ENCODE measurements at regions not wholly inside any gene's neighbourhood (a gene's known extent, or its start where the extent isn't known, plus 50 kb on each side); places are given as distances from the start of the nearest gene placed in this dataset.
"Not testable (repeated sequence)": the region's sequence is repeated elsewhere in the genome, so short reads cannot be mapped to it uniquely, and the experiment has no call there.

DNA sequence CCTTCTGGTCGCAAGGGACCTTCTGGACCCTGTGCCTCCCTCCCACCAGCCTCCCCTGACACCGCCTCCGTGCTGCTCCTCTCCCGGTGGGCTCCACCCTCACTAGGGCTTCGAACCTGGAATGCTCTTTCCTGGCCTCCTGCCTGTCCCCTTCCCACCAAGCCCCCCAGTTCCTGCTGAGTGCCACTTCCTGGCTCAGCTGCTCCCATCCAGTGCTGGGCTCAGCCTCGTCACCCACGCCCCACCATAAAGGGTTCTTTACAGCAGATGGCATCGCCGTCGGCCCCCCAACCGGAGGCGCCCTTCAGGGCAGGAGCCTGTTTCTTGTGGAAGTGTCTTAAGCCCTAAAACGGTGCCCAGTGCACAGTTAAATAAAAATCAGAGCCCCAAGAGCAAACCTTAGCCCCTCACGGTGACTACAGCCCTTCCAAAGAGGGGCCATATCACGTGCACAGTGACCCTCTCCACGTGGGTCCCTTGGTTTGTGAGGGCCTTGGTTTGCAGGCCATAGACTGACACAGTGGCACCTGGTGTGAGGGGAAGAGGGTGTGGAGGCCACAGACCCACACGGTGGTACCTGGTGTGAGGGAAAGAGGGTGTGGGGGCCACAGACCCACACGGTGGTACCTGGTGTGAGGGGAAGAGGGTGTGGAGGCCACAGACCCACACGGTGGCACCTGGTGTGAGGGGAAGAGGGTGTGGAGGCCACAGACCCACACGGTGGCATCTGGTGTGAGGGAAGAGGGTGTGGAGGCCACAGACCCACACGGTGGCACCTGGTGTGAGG lies 111.4 kb downstream of the METRNL start:
- TF ChIP-seq, protein P1, sequence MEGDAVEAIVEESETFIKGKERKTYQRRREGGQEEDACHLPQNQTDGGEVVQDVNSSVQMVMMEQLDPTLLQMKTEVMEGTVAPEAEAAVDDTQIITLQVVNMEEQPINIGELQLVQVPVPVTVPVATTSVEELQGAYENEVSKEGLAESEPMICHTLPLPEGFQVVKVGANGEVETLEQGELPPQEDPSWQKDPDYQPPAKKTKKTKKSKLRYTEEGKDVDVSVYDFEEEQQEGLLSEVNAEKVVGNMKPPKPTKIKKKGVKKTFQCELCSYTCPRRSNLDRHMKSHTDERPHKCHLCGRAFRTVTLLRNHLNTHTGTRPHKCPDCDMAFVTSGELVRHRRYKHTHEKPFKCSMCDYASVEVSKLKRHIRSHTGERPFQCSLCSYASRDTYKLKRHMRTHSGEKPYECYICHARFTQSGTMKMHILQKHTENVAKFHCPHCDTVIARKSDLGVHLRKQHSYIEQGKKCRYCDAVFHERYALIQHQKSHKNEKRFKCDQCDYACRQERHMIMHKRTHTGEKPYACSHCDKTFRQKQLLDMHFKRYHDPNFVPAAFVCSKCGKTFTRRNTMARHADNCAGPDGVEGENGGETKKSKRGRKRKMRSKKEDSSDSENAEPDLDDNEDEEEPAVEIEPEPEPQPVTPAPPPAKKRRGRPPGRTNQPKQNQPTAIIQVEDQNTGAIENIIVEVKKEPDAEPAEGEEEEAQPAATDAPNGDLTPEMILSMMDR (conservative IDR thresholded peaks at IDR 0.05; ENCODE audit: low read depth, low read length): no peak
- Histone ChIP-seq H3K4me2 (no peak overlapping the region), H4K20me1 (ENCODE audit: insufficient read depth) (no peaks in the 10 kb centered on the region), H3K79me2 (ENCODE audit: insufficient read depth, low read depth) (no peaks in the 10 kb centered on the region), H3K27ac (no peak overlapping the region), H3K36me3 (ENCODE audit: insufficient read depth) (no peaks in the 10 kb centered on the region), H3K4me3 (IDR thresholded peaks at IDR 0.05; ENCODE audit: insufficient read depth, low read depth, low read length) (no peak overlapping the region), H3K4me1 (ENCODE audit: low read depth, poor library complexity, severe bottlenecking) (no peaks in the 10 kb centered on the region), H3K9ac (no peak overlapping the region), H2AFZ (ENCODE audit: low read depth) (no peak overlapping the region), H3K27me3 (ENCODE audit: insufficient read depth, low read depth) (peaks cover 59% of the 10 kb centered on the region)

DNA sequence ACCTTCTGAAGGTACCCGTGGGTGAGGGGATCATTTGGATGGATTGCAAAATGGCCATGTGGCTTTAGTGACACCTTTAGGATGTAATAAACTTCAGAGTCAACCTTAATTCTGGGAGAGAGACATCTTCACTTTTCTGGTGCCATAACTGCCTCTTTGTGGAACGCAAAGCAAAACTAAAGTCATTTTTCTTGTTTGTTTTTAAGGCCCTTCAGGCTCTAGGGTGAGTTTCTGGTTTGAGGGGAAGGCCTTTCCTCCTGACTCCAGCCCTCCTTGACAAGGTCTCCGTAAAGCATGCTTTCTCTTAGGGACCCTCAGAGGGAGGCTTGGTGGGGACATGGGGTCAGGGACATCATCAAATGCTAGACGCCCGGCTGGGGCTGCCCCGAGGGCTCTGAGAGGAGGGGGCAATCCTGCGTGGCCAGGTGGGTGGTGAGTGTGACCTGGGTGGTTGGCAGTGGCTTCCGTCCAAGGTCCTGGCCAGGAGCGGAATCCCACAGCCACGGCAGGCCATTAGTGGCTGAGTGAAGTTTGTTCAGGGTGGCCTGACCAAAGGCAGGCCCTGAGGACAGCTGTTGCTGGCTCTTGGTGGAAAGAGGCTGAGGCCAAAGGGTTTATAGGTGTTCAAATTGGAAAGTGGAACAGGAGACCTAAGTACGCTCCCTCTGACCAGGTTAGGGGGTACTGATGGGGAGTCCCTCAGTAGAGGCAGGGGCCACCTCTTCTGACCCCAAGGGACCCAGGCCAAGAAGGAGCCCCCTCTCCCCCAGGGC lies 112.2 kb downstream of the METRNL start:
- Histone ChIP-seq H3K4me1 (ENCODE audit: low read depth, poor library complexity, severe bottlenecking) (no peaks in the 10 kb centered on the region), H3K4me2 (no peak overlapping the region), H2AFZ (ENCODE audit: low read depth) (no peak overlapping the region), H3K27me3 (ENCODE audit: insufficient read depth, low read depth) (peaks cover 67% of the 10 kb centered on the region), H3K27ac (no peak overlapping the region), H3K79me2 (ENCODE audit: insufficient read depth, low read depth) (no peaks in the 10 kb centered on the region), H3K36me3 (ENCODE audit: insufficient read depth) (no peaks in the 10 kb centered on the region), H4K20me1 (ENCODE audit: insufficient read depth) (no peaks in the 10 kb centered on the region), H3K9ac (no peak overlapping the region), H3K4me3 (IDR thresholded peaks at IDR 0.05; ENCODE audit: insufficient read depth, low read depth, low read length) (no peak overlapping the region)
- TF ChIP-seq, protein P1 (conservative IDR thresholded peaks at IDR 0.05; ENCODE audit: low read depth, low read length): no peak

DNA sequence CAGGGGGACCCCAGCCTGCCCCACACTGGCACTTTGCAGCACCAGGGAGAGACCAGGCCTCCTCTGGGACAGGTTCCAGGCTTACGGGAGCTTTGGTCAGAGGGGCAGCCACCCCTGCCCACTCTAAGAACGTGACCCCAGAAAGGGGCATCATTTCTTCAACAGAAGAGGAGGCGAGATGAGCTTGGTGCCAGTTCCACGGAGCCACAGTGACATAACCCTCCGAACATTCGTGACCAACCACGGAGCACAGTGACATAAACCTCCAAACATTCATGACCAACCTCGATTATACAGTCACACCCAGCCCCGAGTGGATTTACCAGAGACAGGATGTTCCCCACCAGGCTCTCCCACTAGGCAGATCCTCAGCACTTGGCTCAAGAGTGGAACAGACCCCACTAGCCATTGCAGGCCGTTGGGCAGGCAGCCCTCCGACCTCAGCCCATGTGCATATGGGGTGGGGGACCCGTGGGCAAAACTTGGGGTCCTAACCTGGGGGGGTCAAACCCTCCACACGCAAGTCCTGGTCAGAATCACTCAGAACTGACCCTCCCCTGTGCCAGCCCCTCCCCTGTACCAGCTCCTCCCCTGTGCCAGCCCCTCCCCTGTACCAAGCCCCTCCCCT lies 112.9 kb downstream of the METRNL start:
- no peaks in the 10 kb centered on the region for H3K4me1 ChIP-seq (ENCODE audit: low read depth, poor library complexity, severe bottlenecking)
- H3K36me3 ChIP-seq (ENCODE audit: insufficient read depth): no peaks in the 10 kb centered on the region
- no peaks in the 10 kb centered on the region for H4K20me1 ChIP-seq (ENCODE audit: insufficient read depth)
- no peak overlapping the region for H2AFZ ChIP-seq (ENCODE audit: low read depth)
- TF ChIP-seq, protein P1 (conservative IDR thresholded peaks at IDR 0.05; ENCODE audit: low read depth, low read length): no peak
- no peak overlapping the region for H3K27ac ChIP-seq
- H3K27me3 ChIP-seq (ENCODE audit: insufficient read depth, low read depth): peaks cover 73% of the 10 kb centered on the region
- no peak overlapping the region for H3K9ac ChIP-seq
- H3K4me2 ChIP-seq: no peak overlapping the region
- no peak overlapping the region for H3K4me3 ChIP-seq (IDR thresholded peaks at IDR 0.05; ENCODE audit: insufficient read depth, low read depth, low read length)
- no peaks in the 10 kb centered on the region for H3K79me2 ChIP-seq (ENCODE audit: insufficient read depth, low read depth)

DNA sequence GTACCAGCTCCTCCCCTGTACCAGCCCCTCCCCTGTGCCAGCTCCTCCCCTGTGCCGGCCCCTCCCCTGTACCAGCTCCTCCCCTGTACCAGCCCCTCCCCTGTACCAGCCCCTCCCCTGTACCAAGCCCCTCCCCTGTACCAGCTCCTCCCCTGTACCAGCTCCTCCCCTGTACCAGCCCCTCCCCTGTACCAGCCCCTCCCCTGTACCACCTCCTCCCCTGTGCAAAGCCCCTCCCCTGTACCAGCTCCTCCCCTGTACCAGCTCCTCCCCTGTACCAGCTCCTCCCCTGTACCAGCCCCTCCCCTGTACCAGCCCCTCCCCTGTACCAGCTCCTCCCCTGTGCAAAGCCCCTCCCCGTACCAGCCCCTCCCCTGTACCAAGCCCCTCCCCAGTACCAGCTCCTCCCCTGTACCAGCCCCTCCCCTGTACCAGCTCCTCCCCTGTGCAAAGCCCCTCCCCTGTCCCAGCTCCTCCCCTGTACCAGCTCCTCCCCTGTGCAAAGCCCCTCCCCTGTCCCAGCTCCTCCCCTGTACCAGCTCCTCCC lies 113.5 kb downstream of the METRNL start:
- not testable (repeated sequence) for H3K4me2 ChIP-seq; H3K79me2 ChIP-seq (ENCODE audit: insufficient read depth, low read depth); H3K4me1 ChIP-seq (ENCODE audit: low read depth, poor library complexity, severe bottlenecking); H2AFZ ChIP-seq (ENCODE audit: low read depth); H3K27ac ChIP-seq; H3K36me3 ChIP-seq (ENCODE audit: insufficient read depth); H4K20me1 ChIP-seq (ENCODE audit: insufficient read depth); H3K4me3 ChIP-seq (IDR thresholded peaks at IDR 0.05; ENCODE audit: insufficient read depth, low read depth, low read length); H3K9ac ChIP-seq
- H3K27me3 ChIP-seq (ENCODE audit: insufficient read depth, low read depth): peaks cover 78% of the 10 kb centered on the region
